HepG2 (cell line): ENCODE measurements at regions not wholly inside any gene's neighbourhood (a gene's known extent, or its start where the extent isn't known, plus 50 kb on each side); places are given as distances from the start of the nearest gene placed in this dataset.

Experiments
- CEBPZ ChIP-seq: IDR thresholded peaks from 2 replicates; pipeline ENCODE4 v1.6.1; 2012; ENCODE audit warnings: low read length, improper control_type of control experiment
- NFAT5 ChIP-seq: sonication (generic); formaldehyde crosslinking; IDR thresholded peaks from 2 replicates; pipeline ENCODE4 v1.4.0; 2020; ENCODE audit warnings: missing genetic modification reagents
- RNF219 ChIP-seq: sonication (generic); formaldehyde crosslinking; IDR thresholded peaks from 2 replicates; pipeline ENCODE4 v1.5.0; 2020; ENCODE audit warnings: mild to moderate bottlenecking, missing genetic modification reagents
- SRSF1 ChIP-seq: fragments of 200-400 bp; formaldehyde crosslinking; optimal IDR thresholded peaks from 2 replicates; pipeline ENCODE3; 2017; ENCODE audit warnings: mild to moderate bottlenecking, low read depth, low read length, moderate library complexity

- TF ChIP-seq NFAT5, result no peak
- TF ChIP-seq RNF219 (CRISPR knock-in tag), result no peak
- TF ChIP-seq SRSF1, result no peak
- no peak for TF ChIP-seq CEBPZ
These were observed 83.5 kb upstream of the RRP15 start (continued) for GRCh38 chr1:218201601-218202000.
